ENCODE measurements at regions not wholly inside any gene's neighbourhood (a gene's known extent, or its start where the extent isn't known, plus 50 kb on each side); places are given as distances from the start of the nearest gene placed in this dataset.

DNA sequence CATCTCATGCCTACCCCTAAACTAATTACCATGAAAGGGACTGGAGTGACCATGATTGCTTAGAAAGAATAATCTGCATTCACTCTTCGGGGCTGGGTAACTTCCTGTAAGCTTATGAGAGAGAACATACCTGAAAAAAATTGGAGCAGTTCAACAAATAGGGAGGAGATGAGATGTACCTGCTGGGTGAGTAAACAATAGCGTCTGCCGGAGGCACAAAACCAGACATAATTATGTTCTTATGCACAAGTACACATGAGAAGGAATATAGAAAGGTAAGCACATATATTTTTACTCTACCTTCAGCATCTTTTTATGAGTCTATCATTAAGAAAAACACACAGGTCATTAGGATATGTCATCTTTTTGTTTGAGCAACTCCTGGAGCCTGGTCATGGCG, 224.6 kb upstream of the FERD3L start:
- H3K36me3 Mint-ChIP-seq (ENCODE audit: low read depth) = no peaks in the 10 kb centered on the region
- H3K9me3 Mint-ChIP-seq = no peaks in the 10 kb centered on the region
- H3K27me3 Mint-ChIP-seq (ENCODE audit: low read depth) = no peaks in the 10 kb centered on the region
- H3K27ac Mint-ChIP-seq = no peak overlapping the region
- no peak overlapping the region for H3K4me3 Mint-ChIP-seq
- peaks cover 5% of the 10 kb centered on the region for H3K4me1 Mint-ChIP-seq
- TF ChIP-seq, protein P1, sequence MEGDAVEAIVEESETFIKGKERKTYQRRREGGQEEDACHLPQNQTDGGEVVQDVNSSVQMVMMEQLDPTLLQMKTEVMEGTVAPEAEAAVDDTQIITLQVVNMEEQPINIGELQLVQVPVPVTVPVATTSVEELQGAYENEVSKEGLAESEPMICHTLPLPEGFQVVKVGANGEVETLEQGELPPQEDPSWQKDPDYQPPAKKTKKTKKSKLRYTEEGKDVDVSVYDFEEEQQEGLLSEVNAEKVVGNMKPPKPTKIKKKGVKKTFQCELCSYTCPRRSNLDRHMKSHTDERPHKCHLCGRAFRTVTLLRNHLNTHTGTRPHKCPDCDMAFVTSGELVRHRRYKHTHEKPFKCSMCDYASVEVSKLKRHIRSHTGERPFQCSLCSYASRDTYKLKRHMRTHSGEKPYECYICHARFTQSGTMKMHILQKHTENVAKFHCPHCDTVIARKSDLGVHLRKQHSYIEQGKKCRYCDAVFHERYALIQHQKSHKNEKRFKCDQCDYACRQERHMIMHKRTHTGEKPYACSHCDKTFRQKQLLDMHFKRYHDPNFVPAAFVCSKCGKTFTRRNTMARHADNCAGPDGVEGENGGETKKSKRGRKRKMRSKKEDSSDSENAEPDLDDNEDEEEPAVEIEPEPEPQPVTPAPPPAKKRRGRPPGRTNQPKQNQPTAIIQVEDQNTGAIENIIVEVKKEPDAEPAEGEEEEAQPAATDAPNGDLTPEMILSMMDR (IDR thresholded peaks at IDR 0.05; ENCODE audit: unreplicated experiment in 3 of 3) = no peak

DNA sequence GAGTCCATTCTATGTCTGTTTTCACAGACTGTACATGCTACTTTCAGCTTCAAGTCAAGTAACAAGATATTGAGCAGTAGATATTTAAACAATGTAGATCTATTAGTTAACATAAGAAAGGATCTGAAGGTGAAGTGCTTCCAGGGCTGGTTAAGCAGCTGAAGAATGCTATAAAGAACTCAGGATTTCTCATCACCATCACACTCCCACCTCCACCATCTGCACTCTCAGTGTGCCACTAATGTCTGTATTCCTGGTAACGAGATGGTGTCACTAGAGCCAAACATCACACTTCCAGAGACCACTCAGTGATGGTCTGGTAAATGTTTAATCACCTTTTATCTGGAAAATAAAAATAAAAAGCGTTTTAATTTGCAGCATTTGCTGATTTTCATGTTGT, 224.0 kb upstream of the FERD3L start:
- Mint-ChIP-seq H3K4me3 (no peak overlapping the region), H3K9me3 (no peaks in the 10 kb centered on the region), H3K36me3 (ENCODE audit: low read depth) (no peaks in the 10 kb centered on the region), H3K4me1 (peaks cover 5% of the 10 kb centered on the region), H3K27me3 (ENCODE audit: low read depth) (no peaks in the 10 kb centered on the region), H3K27ac (no peak overlapping the region)
- TF ChIP-seq, protein P1 (IDR thresholded peaks at IDR 0.05; ENCODE audit: unreplicated experiment in 3 of 3) = no peak

GRCh38 chr7:19368491-19368925, 223.3 kb upstream of the FERD3L start:
- H3K27ac Mint-ChIP-seq = no peak overlapping the region
- H3K36me3 Mint-ChIP-seq (ENCODE audit: low read depth) = no peaks in the 10 kb centered on the region
- H3K4me1 Mint-ChIP-seq = peaks cover 5% of the 10 kb centered on the region
- peak overlapping the region in 2 of 3 experiments; percentile 14 to 31 for H3K4me3 Mint-ChIP-seq
- no peaks in the 10 kb centered on the region for H3K27me3 Mint-ChIP-seq (ENCODE audit: low read depth)
- TF ChIP-seq, protein P1 (IDR thresholded peaks at IDR 0.05; ENCODE audit: unreplicated experiment in 3 of 3) = no peak
- no peaks in the 10 kb centered on the region for H3K9me3 Mint-ChIP-seq

DNA sequence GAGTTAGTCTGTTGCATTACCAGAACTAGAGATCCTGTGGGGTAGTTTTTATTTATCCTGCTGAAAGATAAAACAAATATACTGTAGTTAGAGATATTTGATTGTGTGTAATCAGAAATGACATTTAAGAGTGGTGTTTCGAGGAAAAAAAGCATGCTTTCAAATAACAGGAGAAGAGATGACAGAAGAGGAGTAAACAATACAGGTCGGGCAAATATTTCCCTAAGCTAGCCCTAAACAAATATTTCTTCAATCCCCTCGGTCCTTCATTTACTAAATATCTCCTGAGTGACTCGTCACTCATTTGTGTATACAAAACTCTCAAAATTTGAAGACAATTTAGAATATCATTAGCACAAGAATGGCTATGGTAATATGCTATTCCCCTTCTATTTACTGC, 219.7 kb upstream of the FERD3L start:
- Mint-ChIP-seq H3K27ac (no peak overlapping the region), H3K27me3 (ENCODE audit: low read depth) (no peaks in the 10 kb centered on the region), H3K9me3 (no peaks in the 10 kb centered on the region), H3K4me3 (no peak overlapping the region), H3K36me3 (ENCODE audit: low read depth) (no peaks in the 10 kb centered on the region), H3K4me1 (peaks cover 5% of the 10 kb centered on the region)
- TF ChIP-seq, protein P1 (IDR thresholded peaks at IDR 0.05; ENCODE audit: unreplicated experiment in 3 of 3) = no peak

- Mint-ChIP-seq H3K27me3 (ENCODE audit: low read depth) (no peaks in the 10 kb centered on the region), H3K36me3 (ENCODE audit: low read depth) (no peaks in the 10 kb centered on the region), H3K4me3 (no peak overlapping the region), H3K4me1 (no peaks in the 10 kb centered on the region), H3K9me3 (no peaks in the 10 kb centered on the region), H3K27ac (no peak overlapping the region)
- TF ChIP-seq, protein P1 (IDR thresholded peaks at IDR 0.05; ENCODE audit: unreplicated experiment in 3 of 3) = no peak
These were observed 216.9 kb upstream of the FERD3L start for GRCh38 chr7:19362099-19362498.

GRCh38 chr7:19353180-19353579, 208.0 kb upstream of the FERD3L start:
- H3K36me3 Mint-ChIP-seq (ENCODE audit: low read depth) = no peaks in the 10 kb centered on the region
- no peaks in the 10 kb centered on the region for H3K4me1 Mint-ChIP-seq
- no peaks in the 10 kb centered on the region for H3K27me3 Mint-ChIP-seq (ENCODE audit: low read depth)
- no peak overlapping the region for H3K27ac Mint-ChIP-seq
- no peaks in the 10 kb centered on the region for H3K9me3 Mint-ChIP-seq
- H3K4me3 Mint-ChIP-seq = no peak overlapping the region
- TF ChIP-seq, protein P1 (IDR thresholded peaks at IDR 0.05; ENCODE audit: unreplicated experiment in 3 of 3) = no peak
